Transverse colon (tissue), 4 donors: ENCODE measurements at regions not wholly inside any gene's neighbourhood (a gene's known extent, or its start where the extent isn't known, plus 50 kb on each side); places are given as distances from the start of the nearest gene placed in this dataset.

Experiments used
- POLR2A ChIP-seq: fragments of 450-650 bp; IDR thresholded peaks from one replicate; pipeline ENCODE4 v1.6.1; 2016; ENCODE audit warnings: antibody characterized with exemption, mild to moderate bottlenecking, moderate library complexity
- POLR2AphosphoS5 ChIP-seq, 3 donors: sonication (generic); formaldehyde crosslinking; IDR thresholded peaks; one replicate each; pipeline ENCODE4 v1.6.1; 2016; ENCODE audit warnings: antibody characterized with exemption in 3 of 3
- TF ChIP-seq, protein P1 (sequence below), 5 experiments: fragments of 200-600 bp in 3 of 5; fragments of 450-650 bp in 2 of 5; sonication (generic) in 3 of 5; IDR thresholded peaks; 1 replicate in 2 of 5; 2 replicates in 3 of 5; pipeline ENCODE4 v1.5.1; 2016 to 2017; ENCODE audit warnings: antibody characterized with exemption in 5 of 5, inconsistent platforms in 3 of 5, mild to moderate bottlenecking in 2 of 5, moderate library complexity in 1 of 5

DNA sequence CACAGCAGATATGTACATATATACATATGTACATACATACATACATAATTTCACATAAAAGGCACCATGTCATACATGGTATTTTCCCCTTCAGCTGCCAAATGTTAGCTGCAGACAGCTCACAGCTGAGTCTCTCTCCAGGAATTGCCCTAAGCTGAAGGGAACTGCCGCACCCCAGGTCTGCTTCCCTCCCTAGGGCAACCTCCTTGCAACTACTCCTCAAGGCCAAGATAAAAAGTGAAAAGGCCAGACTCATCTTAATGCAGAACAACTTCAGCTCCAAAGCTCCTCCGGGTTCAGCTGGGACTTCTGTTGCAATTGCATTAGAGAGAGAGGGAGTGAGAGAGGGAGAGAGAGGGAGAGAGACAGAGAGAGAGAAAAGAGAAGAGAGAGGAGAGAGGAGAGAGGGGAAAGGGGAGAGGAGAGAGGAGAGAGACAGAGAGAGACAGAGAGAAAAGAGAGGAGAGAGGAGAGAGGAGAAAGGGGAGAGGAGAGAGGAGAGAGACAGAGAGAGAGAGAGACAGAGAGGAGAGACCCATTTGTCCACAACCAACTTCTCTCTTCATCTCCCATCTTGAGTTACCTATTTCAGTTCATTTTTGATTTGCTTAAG is 143.4 kb upstream of the HES1 start:
- TF ChIP-seq, protein P1, sequence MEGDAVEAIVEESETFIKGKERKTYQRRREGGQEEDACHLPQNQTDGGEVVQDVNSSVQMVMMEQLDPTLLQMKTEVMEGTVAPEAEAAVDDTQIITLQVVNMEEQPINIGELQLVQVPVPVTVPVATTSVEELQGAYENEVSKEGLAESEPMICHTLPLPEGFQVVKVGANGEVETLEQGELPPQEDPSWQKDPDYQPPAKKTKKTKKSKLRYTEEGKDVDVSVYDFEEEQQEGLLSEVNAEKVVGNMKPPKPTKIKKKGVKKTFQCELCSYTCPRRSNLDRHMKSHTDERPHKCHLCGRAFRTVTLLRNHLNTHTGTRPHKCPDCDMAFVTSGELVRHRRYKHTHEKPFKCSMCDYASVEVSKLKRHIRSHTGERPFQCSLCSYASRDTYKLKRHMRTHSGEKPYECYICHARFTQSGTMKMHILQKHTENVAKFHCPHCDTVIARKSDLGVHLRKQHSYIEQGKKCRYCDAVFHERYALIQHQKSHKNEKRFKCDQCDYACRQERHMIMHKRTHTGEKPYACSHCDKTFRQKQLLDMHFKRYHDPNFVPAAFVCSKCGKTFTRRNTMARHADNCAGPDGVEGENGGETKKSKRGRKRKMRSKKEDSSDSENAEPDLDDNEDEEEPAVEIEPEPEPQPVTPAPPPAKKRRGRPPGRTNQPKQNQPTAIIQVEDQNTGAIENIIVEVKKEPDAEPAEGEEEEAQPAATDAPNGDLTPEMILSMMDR (IDR thresholded peaks at IDR 0.05) = no peak
- TF ChIP-seq POLR2AphosphoS5 (IDR thresholded peaks at IDR 0.05) = no peak
- TF ChIP-seq POLR2A = no peak
